HFFc6 (cell line): ENCODE measurements at regions not wholly inside any gene's neighbourhood (a gene's known extent, or its start where the extent isn't known, plus 50 kb on each side); places are given as distances from the start of the nearest gene placed in this dataset.
"Not testable (repeated sequence)": the region's sequence is repeated elsewhere in the genome, so short reads cannot be mapped to it uniquely, and the experiment has no call there.

Source experiments
- DNase-seq: peaks from one replicate; pipeline ENCODE4 v3.0.0-alpha.2; 2018
- H3K27ac Mint-ChIP-seq: 2 replicates; pipeline ENCODE4 v1.8.0; 2020; ENCODE audit warnings: mild to moderate bottlenecking, mixed read lengths
- H3K27me3 Mint-ChIP-seq: 2 replicates; pipeline ENCODE4 v1.8.0; 2021; ENCODE audit warnings: mild to moderate bottlenecking, moderate library complexity, mixed read lengths; ENCODE audit not compliant: insufficient read depth
- H3K36me3 Mint-ChIP-seq: 2 replicates; pipeline ENCODE4 v1.8.0; 2021; ENCODE audit warnings: low read depth, mixed read lengths
- H3K4me1 Mint-ChIP-seq: 2 replicates; pipeline ENCODE4 v1.8.0; 2020; ENCODE audit warnings: low read depth, mixed read lengths
- H3K4me3 Mint-ChIP-seq: 2 replicates; pipeline ENCODE4 v1.8.0; 2020; ENCODE audit warnings: mild to moderate bottlenecking, moderate library complexity, mixed read lengths
- H3K9me3 Mint-ChIP-seq: 2 replicates; pipeline ENCODE4 v1.8.0; 2020; ENCODE audit warnings: mild to moderate bottlenecking, mixed read lengths
- TF ChIP-seq, protein P1 (sequence below): fragments of 200-600 bp; sonication (generic); IDR thresholded peaks from 2 replicates; pipeline ENCODE4 v1.5.0; 2021; ENCODE audit warnings: antibody characterized with exemption, mild to moderate bottlenecking

DNA sequence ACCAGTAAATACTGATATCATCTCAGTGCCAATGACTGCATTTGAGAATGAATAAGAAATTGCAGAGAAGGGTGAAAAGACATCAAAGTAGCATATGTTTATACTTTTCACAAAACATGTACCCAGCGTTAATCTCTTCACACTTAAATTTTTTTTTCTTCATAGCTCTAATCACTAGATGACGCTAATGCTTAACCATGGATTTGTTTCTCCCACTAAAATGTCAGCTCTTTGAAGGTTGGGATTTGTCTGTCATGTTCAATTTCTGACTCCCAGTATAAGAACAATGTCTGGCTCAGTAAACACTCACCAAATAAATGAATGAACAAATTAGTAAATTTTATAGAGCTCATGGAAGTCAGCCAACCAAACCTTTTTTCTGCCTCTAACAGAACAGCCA, 78.3 kb upstream of the LMCD1 start:
- H3K27me3 Mint-ChIP-seq: peaks cover 9% of the 10 kb centered on the region
- no peak overlapping the region for H3K27ac Mint-ChIP-seq
- peaks cover 10% of the 10 kb centered on the region for H3K9me3 Mint-ChIP-seq
- TF ChIP-seq, protein P1, sequence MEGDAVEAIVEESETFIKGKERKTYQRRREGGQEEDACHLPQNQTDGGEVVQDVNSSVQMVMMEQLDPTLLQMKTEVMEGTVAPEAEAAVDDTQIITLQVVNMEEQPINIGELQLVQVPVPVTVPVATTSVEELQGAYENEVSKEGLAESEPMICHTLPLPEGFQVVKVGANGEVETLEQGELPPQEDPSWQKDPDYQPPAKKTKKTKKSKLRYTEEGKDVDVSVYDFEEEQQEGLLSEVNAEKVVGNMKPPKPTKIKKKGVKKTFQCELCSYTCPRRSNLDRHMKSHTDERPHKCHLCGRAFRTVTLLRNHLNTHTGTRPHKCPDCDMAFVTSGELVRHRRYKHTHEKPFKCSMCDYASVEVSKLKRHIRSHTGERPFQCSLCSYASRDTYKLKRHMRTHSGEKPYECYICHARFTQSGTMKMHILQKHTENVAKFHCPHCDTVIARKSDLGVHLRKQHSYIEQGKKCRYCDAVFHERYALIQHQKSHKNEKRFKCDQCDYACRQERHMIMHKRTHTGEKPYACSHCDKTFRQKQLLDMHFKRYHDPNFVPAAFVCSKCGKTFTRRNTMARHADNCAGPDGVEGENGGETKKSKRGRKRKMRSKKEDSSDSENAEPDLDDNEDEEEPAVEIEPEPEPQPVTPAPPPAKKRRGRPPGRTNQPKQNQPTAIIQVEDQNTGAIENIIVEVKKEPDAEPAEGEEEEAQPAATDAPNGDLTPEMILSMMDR: 0 out of 2 replicates have a peak, but pooled peaks have one; percentile 24
- no peak for DNase-seq
- no peak overlapping the region for H3K4me3 Mint-ChIP-seq
- H3K4me1 Mint-ChIP-seq: peaks cover 30% of the 10 kb centered on the region
- H3K36me3 Mint-ChIP-seq: peaks cover 7% of the 10 kb centered on the region

DNA sequence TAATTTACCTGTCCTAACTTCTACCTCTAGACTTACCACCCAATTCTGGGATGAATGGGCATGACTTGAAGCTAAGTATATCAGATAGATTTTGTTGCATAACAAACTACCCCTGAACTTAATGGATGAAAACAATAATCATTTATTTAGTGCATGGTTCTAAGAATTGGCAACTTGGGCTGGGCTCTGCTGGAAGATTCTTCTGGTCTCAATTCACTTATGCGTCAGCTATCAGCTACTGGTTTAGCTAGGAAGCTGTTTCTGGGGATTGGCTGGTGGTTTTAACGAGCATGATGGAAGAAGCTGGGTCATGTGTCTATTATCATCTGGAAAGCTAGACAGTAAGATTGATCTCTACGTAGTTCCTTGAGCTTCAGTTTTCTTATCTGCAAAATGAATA, 77.3 kb upstream of the LMCD1 start:
- Mint-ChIP-seq H3K9me3 (peaks cover 10% of the 10 kb centered on the region), H3K36me3 (peaks cover 7% of the 10 kb centered on the region), H3K4me1 (peaks cover 25% of the 10 kb centered on the region), H3K4me3 (no peak overlapping the region), H3K27ac (no peak overlapping the region), H3K27me3 (peaks cover 14% of the 10 kb centered on the region)
- DNase-seq: no peak
- TF ChIP-seq, protein P1: no peak

DNA sequence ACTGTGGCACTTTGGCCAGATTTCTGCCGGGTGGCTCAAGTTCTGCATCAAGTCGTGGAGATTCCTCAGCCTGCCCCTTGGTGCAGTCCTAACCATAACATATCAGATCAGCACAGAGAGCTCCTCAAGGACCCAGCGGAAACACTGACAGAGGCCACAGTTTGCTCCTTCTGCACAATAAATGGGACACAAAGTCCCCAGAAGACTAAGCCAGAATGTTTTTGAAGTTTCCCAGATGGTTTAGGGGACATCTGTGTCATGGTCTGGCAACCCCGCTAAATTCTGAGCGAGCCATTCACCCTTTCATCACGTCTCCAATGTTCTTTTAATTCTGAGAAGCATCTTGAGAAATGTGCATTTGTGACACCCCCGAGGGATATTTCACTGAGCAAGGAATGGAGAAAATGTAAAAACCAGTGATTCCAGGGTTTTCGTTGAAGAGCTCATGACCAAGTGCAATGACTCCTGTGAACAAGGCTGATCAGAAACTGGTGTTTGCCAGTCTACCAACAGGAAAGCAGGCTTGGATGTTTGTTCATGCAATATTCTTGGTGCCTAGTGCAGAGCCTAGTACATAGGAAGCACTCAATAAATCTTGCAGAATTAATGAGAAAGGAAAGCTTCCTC, 64.8 kb upstream of the LMCD1 start:
- no peaks in the 10 kb centered on the region for H3K4me1 Mint-ChIP-seq
- DNase-seq: no peak
- H3K27me3 Mint-ChIP-seq: peaks cover 22% of the 10 kb centered on the region
- no peaks in the 10 kb centered on the region for H3K9me3 Mint-ChIP-seq
- TF ChIP-seq, protein P1: no peak
- H3K27ac Mint-ChIP-seq: no peak overlapping the region
- no peaks in the 10 kb centered on the region for H3K36me3 Mint-ChIP-seq
- no peak overlapping the region for H3K4me3 Mint-ChIP-seq

DNA sequence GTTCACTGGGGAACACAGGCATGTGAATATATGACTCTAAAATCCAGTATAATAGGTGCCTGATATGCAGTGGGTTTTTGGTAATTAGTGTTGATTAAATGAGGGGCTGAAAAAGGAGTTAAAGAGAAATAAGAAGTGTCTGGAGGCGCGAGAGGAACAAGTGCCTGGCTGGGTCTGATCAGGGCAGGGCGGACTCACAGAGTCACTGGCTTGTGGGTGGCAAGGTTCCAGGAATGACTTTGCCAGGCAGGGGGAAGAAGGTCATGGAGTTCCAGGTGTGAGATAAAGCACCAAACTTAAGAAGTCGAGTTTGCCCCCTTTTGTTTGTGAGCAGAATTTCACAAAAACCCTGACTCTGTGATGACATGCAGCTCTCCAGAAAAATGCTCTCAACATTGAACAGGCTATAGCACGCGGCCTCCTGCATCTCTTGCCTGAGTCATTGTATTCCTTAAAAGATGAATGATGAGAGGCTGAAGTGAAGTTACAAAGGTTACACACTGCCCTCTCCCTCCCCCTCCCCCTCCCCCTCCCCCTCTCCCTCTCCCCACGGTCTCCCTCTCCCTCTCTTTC, 63.0 kb upstream of the LMCD1 start:
- Mint-ChIP-seq H3K9me3 (no peaks in the 10 kb centered on the region), H3K27ac (no peak overlapping the region), H3K27me3 (peaks cover 20% of the 10 kb centered on the region), H3K36me3 (no peaks in the 10 kb centered on the region), H3K4me3 (no peak overlapping the region), H3K4me1 (no peaks in the 10 kb centered on the region)
- TF ChIP-seq, protein P1: no peak
- no peak for DNase-seq

DNA sequence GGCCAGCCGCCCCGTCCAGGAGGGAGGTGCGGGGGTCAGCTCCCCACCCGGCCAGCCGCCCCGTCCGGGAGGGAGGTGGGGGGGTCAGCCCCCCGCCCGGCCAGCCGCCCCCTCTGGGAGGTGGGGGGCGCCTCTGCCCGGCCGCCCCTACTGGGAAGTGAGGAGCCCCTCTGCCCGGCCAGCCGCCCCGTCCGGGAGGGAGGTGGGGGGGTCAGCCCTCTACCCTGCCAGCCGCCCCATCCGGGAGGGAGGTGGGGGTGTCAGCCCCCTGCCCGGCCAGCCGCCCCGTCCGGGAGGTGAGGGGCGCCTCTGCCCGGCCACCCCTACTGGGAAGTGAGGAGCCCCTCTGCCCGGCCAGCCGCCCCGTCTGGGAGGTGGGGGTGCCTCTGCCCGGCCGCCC, 61.5 kb upstream of the LMCD1 start:
- not testable (repeated sequence) for H3K4me1 Mint-ChIP-seq, H3K4me3 Mint-ChIP-seq, H3K36me3 Mint-ChIP-seq, H3K9me3 Mint-ChIP-seq, DNase-seq, H3K27ac Mint-ChIP-seq
- peaks cover 11% of the 10 kb centered on the region for H3K27me3 Mint-ChIP-seq

DNA sequence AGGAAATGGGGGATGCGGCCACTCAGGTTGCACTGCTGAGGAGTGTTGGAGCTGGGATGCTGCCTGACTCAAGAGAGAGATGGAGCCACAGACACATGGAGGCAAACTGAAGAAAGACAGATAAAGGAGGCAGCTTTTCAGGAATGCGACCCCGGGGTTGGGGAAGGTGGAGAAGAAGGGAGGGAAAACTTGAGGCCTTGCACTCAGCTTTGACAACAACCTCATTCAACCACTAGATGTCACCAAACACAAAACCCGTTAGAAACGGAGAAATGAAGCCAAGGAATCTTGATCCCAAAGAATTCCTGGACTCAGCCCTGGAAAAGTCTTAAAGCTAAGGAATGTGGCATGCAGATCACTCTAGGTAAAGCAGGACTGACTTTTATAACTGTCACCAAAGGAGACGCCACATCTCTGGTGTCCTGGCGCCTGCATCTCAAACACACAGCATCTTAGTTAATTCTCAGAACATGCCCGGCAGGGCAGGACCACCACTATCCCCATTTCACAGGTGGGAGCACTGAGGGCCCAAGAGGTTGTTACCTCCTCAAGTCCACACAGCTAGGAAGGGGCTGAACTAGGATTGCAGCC, 59.6 kb upstream of the LMCD1 start:
- peak; percentile 53 for DNase-seq
- TF ChIP-seq, protein P1: peak; percentile 88
- no peaks in the 10 kb centered on the region for H3K9me3 Mint-ChIP-seq
- H3K4me1 Mint-ChIP-seq: no peaks in the 10 kb centered on the region; the same call in 1 of the 2 replicates
- H3K36me3 Mint-ChIP-seq: no peaks in the 10 kb centered on the region
- peaks cover 2% of the 10 kb centered on the region; the same call in 1 of the 2 replicates for H3K27me3 Mint-ChIP-seq
- H3K27ac Mint-ChIP-seq: peak overlapping the region; percentile 42; the same call in 1 of the 2 replicates
- H3K4me3 Mint-ChIP-seq: no peak overlapping the region
